OCI-LY7 (cell line): ENCODE measurements at regions not wholly inside any gene's neighbourhood (a gene's known extent, or its start where the extent isn't known, plus 50 kb on each side); places are given as distances from the start of the nearest gene placed in this dataset.

Source experiments
- CTCF ChIP-seq: fragments of 200-600 bp; sonication (generic); conservative IDR thresholded peaks from 2 replicates; pipeline ENCODE4 v1.5.1; 2014; ENCODE audit warnings: mild to moderate bottlenecking, antibody characterized with exemption, low read length, moderate library complexity, mixed read lengths
- EZH2phosphoT487 ChIP-seq: fragments of 200-600 bp; sonication (generic); IDR thresholded peaks from 2 replicates; pipeline ENCODE4 v1.6.1; 2018; ENCODE audit warnings: low read depth, borderline replicate concordance, mild to moderate bottlenecking, mixed run types, antibody characterized with exemption, low read length, moderate library complexity, mixed read lengths

- TF ChIP-seq CTCF (no peak), EZH2phosphoT487 (no peak)
These were observed 217.9 kb downstream of the CTH start for GRCh38 chr1:70628973-70629372.
